ENCODE measurements at regions not wholly inside any gene's neighbourhood (a gene's known extent, or its start where the extent isn't known, plus 50 kb on each side); places are given as distances from the start of the nearest gene placed in this dataset.

- TF ChIP-seq CTCF (IDR thresholded peaks at IDR 0.05), result no peak
- TF ChIP-seq POLR2AphosphoS5 (IDR thresholded peaks at IDR 0.05), result no peak
- no peak for TF ChIP-seq POLR2A (IDR thresholded peaks at IDR 0.05; ENCODE audit: low read depth)
Observed at GRCh38 chr5:133898440-133898839, 70.0 kb downstream of the C5orf15 start.
